ENCODE measurements at regions not wholly inside any gene's neighbourhood (a gene's known extent, or its start where the extent isn't known, plus 50 kb on each side); places are given as distances from the start of the nearest gene placed in this dataset.

- no peak for TF ChIP-seq CTCF (IDR thresholded peaks at IDR 0.05)
- TF ChIP-seq EP300 (IDR thresholded peaks at IDR 0.05; ENCODE audit: low read depth) = no peak
These were observed 223.5 kb upstream of the TTC14 start for GRCh38 chr3:180378496-180378895.
